HG02571 (cell line): ENCODE measurements at regions not wholly inside any gene's neighbourhood (a gene's known extent, or its start where the extent isn't known, plus 50 kb on each side); places are given as distances from the start of the nearest gene placed in this dataset.

Source experiments
- ATAC-seq: cut with Tn5 transposase; IDR thresholded peaks from one replicate; pipeline ENCODE4 v1.9.1; 2021; ENCODE audit warnings: mild to moderate bottlenecking, moderate library complexity; ENCODE audit not compliant: unreplicated experiment

DNA sequence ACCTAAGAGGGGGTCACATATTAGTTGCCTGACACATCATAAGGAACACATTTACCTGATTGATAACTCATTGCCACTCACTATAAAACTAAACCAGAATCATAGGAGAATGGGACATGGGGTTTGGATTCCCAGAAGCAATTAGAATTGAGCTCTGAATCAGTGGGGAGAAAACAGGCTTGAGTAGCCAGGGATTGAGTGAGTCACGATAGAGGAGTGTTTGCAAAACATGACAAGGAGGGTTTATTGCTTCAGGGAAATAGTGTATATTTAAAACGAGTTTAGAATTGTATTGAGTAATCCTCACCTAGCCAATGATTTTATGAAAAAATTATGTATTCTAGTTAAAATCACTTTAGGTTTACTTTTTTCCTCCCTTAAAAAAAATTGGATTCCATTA is 101.1 kb upstream of the THRB start:
- ATAC-seq: no peak

GRCh38 chr3:24596626-24597025 is 102.0 kb upstream of the THRB start:
- no peak for ATAC-seq

- no peak for ATAC-seq
These were observed 104.2 kb upstream of the THRB start for GRCh38 chr3:24598695-24599470.

DNA sequence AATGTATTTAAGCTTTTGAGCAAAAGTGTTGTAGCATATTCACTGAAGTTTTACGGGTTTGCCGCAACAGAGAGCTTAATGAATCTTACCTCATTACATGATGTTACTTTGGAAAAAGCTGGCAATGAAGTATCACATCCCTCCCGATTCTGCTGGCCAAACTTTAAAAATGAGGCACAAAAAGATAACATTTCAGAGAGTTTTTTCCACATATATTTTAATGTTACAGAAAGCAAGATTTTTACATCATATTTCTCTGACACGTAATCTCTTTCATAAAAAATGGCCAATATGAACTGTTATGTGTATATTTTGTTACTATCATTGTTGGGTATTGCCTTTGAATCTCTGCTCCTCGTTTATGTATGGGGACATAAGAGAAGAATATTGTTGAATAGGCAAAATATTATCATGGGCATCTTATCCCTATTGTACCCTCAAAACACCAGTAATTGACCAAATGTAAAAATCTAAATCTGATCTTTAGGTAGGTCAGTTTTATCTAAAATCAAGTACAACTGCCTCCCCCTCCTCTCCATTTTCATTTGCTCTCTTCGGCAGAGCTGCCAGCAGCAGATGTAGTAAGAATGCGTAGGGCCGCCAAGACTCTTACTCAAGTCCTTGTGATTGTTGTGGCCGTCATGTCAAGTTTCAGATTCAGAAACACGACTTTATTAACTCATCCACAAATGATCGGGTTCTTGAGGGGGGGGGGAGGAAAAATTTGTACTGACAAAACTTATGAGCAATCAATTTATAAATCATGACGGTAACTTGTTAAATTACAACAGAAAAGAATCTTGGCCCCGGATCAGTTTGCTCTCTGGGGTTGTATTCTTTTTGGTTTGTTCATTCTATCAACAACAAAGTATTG is 106.7 kb upstream of the THRB start:
- ATAC-seq: no peak

DNA sequence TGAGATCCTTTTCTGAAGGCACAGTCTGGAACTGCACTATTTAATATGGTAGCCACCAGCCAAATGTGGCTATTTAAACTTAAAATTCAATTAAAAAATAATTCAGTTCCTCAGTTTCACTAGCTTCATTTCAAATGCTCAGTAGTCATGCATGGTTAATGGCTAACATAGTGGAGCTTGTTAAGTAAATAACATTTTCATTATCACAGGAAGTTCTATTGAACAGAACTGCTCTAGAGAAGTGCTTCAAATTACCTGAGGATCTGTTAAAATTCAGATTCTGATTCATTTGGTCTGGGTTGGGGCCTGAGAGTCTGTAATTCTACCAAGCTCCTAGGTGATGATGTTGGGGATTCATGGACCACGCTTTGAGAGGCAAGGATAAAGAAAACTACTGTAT is 109.6 kb upstream of the THRB start:
- no peak for ATAC-seq

DNA sequence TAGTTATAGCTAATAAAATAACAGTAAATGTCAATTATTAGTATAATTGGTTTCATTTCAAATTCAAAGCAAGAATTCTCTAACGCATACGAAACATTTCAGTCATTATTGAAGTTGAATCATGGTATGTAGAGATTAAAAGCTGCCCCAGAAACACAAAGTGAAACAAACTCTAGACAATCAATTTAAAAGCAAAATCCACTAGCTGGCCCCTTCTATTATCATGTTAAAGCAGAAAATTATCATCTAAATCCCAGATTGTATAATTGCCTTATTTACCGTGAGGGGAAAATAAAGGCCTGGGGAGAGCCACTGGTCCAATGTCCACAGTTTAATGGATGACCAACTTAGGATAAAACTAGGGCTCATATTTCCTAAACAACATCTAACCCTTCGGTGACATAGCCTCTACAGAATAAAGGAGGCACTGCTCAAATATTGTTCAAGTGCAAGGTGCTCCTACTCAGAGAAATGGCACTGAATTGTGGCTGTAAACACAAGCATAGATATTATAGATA is 110.9 kb upstream of the THRB start:
- no peak for ATAC-seq

DNA sequence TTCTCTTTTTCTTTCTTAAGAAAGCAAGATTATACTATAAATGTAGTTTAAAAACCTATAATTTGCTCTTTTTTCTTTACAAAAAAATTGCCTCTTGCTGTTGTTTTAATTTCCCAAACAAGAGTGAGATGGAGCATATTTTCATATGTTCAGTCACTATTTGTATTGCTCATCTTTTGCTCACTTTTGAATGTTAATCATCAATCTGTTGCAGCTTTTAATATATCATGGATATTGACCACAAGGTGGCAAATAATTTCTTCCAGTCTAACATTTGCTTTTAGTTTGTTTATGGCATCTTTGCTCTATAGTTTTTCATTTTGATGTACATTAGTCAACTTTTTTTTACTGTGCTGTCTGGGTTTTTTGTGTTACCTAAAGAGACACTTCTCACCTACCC is 112.6 kb upstream of the THRB start:
- no peak for ATAC-seq

DNA sequence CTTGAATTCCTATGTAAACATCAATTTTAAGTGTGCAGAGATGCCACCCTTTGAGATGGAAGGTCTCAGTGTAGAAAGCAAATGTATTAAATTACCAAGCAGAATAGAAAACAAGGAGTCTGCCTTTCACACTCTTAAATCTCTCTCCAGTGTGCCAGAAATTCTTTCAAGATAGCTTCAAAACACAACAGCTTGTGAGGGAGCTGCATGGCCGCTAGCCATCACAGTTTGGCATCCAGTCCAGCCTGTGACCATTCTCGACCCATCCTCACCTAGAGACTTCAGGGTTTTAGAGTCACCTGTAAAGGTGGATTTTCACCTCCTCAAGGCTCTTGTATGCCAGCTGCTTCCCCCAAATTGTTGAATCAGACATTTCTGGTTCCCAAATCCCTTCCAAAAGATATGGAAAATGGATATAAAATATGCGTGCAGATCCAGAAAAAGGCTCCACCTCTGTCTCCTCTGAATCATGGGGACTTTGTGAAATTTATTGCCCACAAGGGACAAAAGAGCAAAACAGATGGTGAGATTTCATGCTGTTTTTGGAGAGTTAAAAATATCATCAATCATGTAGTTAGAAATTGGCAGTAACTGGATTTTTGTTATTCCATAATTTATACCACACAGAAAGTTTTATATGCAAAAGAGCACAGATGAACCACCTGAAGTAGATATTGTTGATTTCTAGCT is 114.2 kb upstream of the THRB start:
- ATAC-seq: no peak

DNA sequence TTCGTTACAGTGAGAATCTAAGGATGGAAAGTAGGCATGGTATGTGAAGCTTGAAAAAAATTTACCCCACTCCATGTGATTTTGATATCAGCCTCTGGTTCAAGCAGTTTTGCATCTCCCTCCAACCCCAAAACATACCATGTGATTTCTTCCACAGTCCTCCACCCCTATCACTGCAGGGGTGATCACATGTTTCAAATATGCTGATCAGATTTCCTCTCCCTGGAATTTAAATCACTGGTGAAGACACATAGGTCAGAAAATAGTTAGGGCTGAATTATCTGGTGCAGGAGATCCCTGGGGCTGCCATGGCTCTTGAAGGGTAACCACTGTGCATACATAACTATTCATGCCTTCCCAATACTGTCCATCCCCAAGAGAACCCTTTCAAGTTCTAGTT is 119.7 kb upstream of the THRB start:
- no peak for ATAC-seq

- ATAC-seq: no peak
These were observed 120.5 kb upstream of the THRB start for GRCh38 chr3:24615177-24615576.

GRCh38 chr3:24616110-24616829 is 121.6 kb upstream of the THRB start:
- no peak for ATAC-seq

DNA sequence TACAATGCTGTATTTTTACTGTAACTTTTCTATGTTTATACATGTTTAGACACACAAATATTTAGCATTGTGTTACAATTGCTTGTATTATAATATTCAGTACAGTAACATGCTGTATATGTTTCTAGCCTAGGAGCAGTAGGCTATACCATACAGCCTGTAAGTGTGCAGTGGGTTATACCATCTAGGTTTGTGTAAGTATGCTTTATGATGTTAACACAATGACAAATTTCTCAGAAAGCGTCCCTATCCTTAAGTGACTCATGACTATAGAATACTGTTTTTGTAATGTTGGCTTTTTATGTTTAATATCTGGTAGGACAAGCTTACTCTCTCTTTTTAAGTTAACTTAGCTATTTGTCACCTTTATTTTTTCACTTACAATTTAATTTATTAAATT is 127.5 kb upstream of the THRB start:
- no peak for ATAC-seq

DNA sequence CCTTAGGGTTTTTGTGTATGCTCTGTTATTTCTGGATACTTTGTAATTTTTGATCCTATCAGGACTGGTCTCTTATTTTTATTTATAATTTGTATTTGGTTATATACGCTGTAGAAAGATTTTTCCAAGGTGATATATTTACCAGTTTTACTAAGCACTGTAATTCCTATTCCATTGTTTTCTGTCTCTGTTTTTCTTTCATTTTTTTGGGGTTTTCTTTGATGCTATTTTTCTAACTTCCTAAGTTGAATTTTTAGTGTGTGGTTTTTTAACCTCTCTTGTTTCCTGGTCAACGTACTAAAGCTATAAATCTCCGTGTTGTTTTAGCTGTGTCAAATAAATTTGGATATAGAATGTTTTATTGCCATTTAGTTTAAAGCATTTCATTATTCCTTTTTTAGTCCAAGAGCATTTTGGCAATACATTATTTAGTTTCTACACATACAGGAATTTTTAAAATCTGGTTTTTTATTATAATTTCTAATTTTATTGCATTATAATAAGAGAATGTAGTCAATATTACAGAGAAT is 128.1 kb upstream of the THRB start:
- ATAC-seq: no peak

- no peak for ATAC-seq
These were observed 129.0 kb upstream of the THRB start for GRCh38 chr3:24623657-24624056.

- no peak for ATAC-seq
These were observed 130.5 kb upstream of the THRB start for GRCh38 chr3:24624938-24625681.

- no peak for ATAC-seq
These were observed 134.0 kb upstream of the THRB start for GRCh38 chr3:24628523-24629258.

GRCh38 chr3:24631481-24631880 is 136.8 kb upstream of the THRB start:
- ATAC-seq: no peak

GRCh38 chr3:24639061-24639460 is 144.4 kb upstream of the THRB start:
- no peak for ATAC-seq
